K562 (cell line): ENCODE measurements at regions not wholly inside any gene's neighbourhood (a gene's known extent, or its start where the extent isn't known, plus 50 kb on each side); places are given as distances from the start of the nearest gene placed in this dataset.

ENCODE experiments used
- ATAC-seq: fragments of 200-7000 bp; cut with Tn5 transposase; 3 replicates; pipeline ENCODE4 v1.9.1; 2020; ENCODE audit warnings: moderate library complexity
- BruUV-seq: library from RNA; stranded (reverse); fragments of 400-500 nt; replicated peaks from 2 replicates; lab custom pipeline; 2021; lab: Mats Ljungman, UMichigan
- CTCF ChIA-PET: fragments of 300-600 bp; formaldehyde crosslinking; extraction: SDS; loops from one replicate; lab custom pipeline; 2021; ENCODE audit warnings: low intra/inter-chr PET ratio; lab: Yijun Ruan, JAX
- POLR2A ChIA-PET: fragments of 300-600, 350-650 bp; sonication (Branson Sonifier 250); formaldehyde crosslinking; extraction: SDS; loops from one replicate; lab custom pipeline; 2021; ENCODE audit warnings: antibody characterized with exemption, inconsistent platforms; lab: Yijun Ruan, JAX
- DNase-seq, 4 experiments: peaks; one replicate each; pipeline versions ENCODE4 v3.0.0 to v3.0.0-alpha.2; 2011 to 2018; ENCODE audit warnings: low spot score in 3 of 4, mixed read lengths in 3 of 4; ENCODE audit errors: extremely low read depth in 1 of 4
- FAIRE-seq: peaks from 2 replicates; lab custom pipeline; 2011; peaks lifted over from hg19 to GRCh38; lab: Jason Lieb, UNC
- H2AFZ ChIP-seq: 2 replicates; pipeline ENCODE4 v1.6.0; 2011; ENCODE audit warnings: low read depth, low read length, control low read depth, inconsistent platforms
- H3K27ac ChIP-seq: fragments of 200-600 bp; 3 replicates; pipeline ENCODE4 v1.8.0; 2011; ENCODE audit warnings: low read depth, mild to moderate bottlenecking, control low read depth, inconsistent platforms, low read length, moderate library complexity, mixed read lengths; ENCODE audit errors: extremely low read depth
- H3K27me3 ChIP-seq, 2 experiments: fragments of 300-600 bp in 1 of 2; 2 replicates in 1 of 2; 3 replicates in 1 of 2; pipeline versions ENCODE4 v1.6.0 to v1.8.0; 2011; ENCODE audit warnings: inconsistent platforms in 2 of 2, low read length in 2 of 2, mild to moderate bottlenecking in 1 of 2, mixed read lengths in 1 of 2, moderate library complexity in 1 of 2; ENCODE audit not compliant: control insufficient read depth in 2 of 2, insufficient read depth in 2 of 2
- H3K36me3 ChIP-seq: fragments of 300-600 bp; 3 replicates; pipeline ENCODE4 v1.8.0; 2011; ENCODE audit warnings: mild to moderate bottlenecking, low read length, inconsistent platforms; ENCODE audit not compliant: control insufficient read depth, insufficient read depth
- H3K4me1 ChIP-seq, 2 experiments: fragments of 200-600 bp in 1 of 2; replicated peaks in 1 of 2; 2 replicates in 1 of 2; 3 replicates in 1 of 2; pipeline versions ENCODE4 v1.5.1 to v1.8.0; 2011; ENCODE audit warnings: inconsistent platforms in 2 of 2, low read length in 2 of 2, mild to moderate bottlenecking in 1 of 2, mixed read lengths in 1 of 2, moderate library complexity in 1 of 2; ENCODE audit not compliant: control insufficient read depth in 2 of 2, insufficient read depth in 2 of 2
- H3K4me2 ChIP-seq: 2 replicates; pipeline ENCODE4 v1.6.1; 2011; ENCODE audit warnings: low read length, control low read depth, inconsistent platforms, mixed read lengths; ENCODE audit not compliant: insufficient read depth
- H3K4me3 ChIP-seq: fragments of 200-600 bp; sonication (generic), shearing (Covaris generic); 2 replicates; pipeline ENCODE4 v1.5.1; 2016; ENCODE audit warnings: control low read depth, inconsistent platforms
- H3K79me2 ChIP-seq: fragments of 200-600 bp; 3 replicates; pipeline ENCODE4 v1.8.0; 2011; ENCODE audit warnings: low read length, inconsistent platforms; ENCODE audit not compliant: control insufficient read depth, insufficient read depth
- H3K9ac ChIP-seq, 2 experiments: 2 replicates each; pipeline versions ENCODE4 v1.6.0 to v1.6.1; 2011; ENCODE audit warnings: low read depth in 2 of 2, low read length in 2 of 2, control low read depth in 1 of 2, inconsistent platforms in 1 of 2, mild to moderate bottlenecking in 1 of 2, mixed read lengths in 1 of 2; ENCODE audit not compliant: insufficient read depth in 1 of 2
- H3K9me1 ChIP-seq: one replicate; pipeline ENCODE4 v1.6.0; 2011; ENCODE audit warnings: inconsistent platforms, mild to moderate bottlenecking, low read length, moderate library complexity; ENCODE audit not compliant: control insufficient read depth, insufficient read depth
- H3K9me3 ChIP-seq: replicated peaks from 2 replicates; pipeline ENCODE4 v1.5.1; 2011; ENCODE audit warnings: low read depth, low read length, inconsistent platforms; ENCODE audit not compliant: control insufficient read depth, insufficient read depth
- H4K20me1 ChIP-seq: replicated peaks from 2 replicates; pipeline ENCODE4 v1.6.1; 2011; ENCODE audit warnings: low read length, inconsistent platforms, mixed read lengths; ENCODE audit not compliant: control insufficient read depth, insufficient read depth
- ASH1L ChIP-seq: fragments of 450-650 bp; IDR thresholded peaks from 2 replicates; pipeline ENCODE4 v1.6.1; 2018; ENCODE audit warnings: borderline replicate concordance, mild to moderate bottlenecking, low read depth; ENCODE audit not compliant: partially characterized antibody
- ATF3 ChIP-seq, 2 experiments: fragments of 450-650 bp in 1 of 2; sonication (generic) in 1 of 2; formaldehyde crosslinking in 1 of 2; IDR thresholded peaks in 1 of 2; conservative IDR thresholded peaks in 1 of 2; 2 replicates each; pipeline versions ENCODE4 v1.6.1 to v1.8.1; 2016 to 2023; ENCODE audit warnings: mild to moderate bottlenecking in 2 of 2, moderate library complexity in 2 of 2, inconsistent platforms in 1 of 2, missing genetic modification reagents in 1 of 2
- BACH1 ChIP-seq: fragments of 200-800 bp; sonication (Bioruptor generic); IDR thresholded peaks from 2 replicates; pipeline ENCODE4 v1.6.1; 2016; ENCODE audit warnings: missing genetic modification characterization, missing compliant biosample characterization
- CAMTA2 ChIP-seq: fragments of 250-450 bp; sonication (Bioruptor Pico); conservative IDR thresholded peaks from 2 replicates; pipeline ENCODE4 v1.5.1; 2022
- DEAF1 ChIP-seq: fragments of 450-650 bp; formaldehyde crosslinking; IDR thresholded peaks from 2 replicates; pipeline ENCODE4 v1.4.0; 2020; ENCODE audit warnings: mild to moderate bottlenecking, moderate library complexity
- DNMT1 ChIP-seq: fragments of 450-650 bp; IDR thresholded peaks from 2 replicates; pipeline ENCODE4 v1.6.1; 2016; ENCODE audit warnings: antibody characterized with exemption, mild to moderate bottlenecking
- FOXA3 ChIP-seq, 2 experiments: fragments of 450-650 bp in 1 of 2; sonication (generic) in 1 of 2; formaldehyde crosslinking; IDR thresholded peaks in 1 of 2; conservative IDR thresholded peaks in 1 of 2; 2 replicates each; pipeline versions ENCODE4 v1.4.0 to v1.8.0; 2020 to 2022; ENCODE audit warnings: mild to moderate bottlenecking in 2 of 2, missing genetic modification reagents in 1 of 2
- KLF10 ChIP-seq: fragments of 250-450 bp; sonication (Bioruptor Pico); IDR thresholded peaks from 2 replicates; pipeline ENCODE4 v1.6.1; 2021; ENCODE audit warnings: matching md5 sums
- PHTF2 ChIP-seq: fragments of 250-450 bp; sonication (Bioruptor Pico); IDR thresholded peaks from 2 replicates; pipeline ENCODE4 v1.5.0; 2021; ENCODE audit warnings: mild to moderate bottlenecking
- TRIM24 ChIP-seq, 2 experiments: fragments of 450-650 bp; IDR thresholded peaks; 2 replicates each; pipeline ENCODE4 v1.6.1; 2016
- YY1 ChIP-seq, 3 experiments: IDR thresholded peaks; 2 replicates each; pipeline ENCODE4 v1.6.1; 2011; ENCODE audit warnings: low read length in 2 of 3, mild to moderate bottlenecking in 2 of 3, moderate library complexity in 2 of 3, borderline replicate concordance in 1 of 3, control low read depth in 1 of 3, low read depth in 1 of 3; ENCODE audit not compliant: insufficient read depth in 3 of 3, insufficient replicate concordance in 2 of 3, control insufficient read depth in 1 of 3, insufficient read length in 1 of 3; ENCODE audit errors: extremely low read depth in 1 of 3
- ZNF124 ChIP-seq: sonication (generic); formaldehyde crosslinking; IDR thresholded peaks from 2 replicates; pipeline ENCODE4 v1.8.1; 2022; ENCODE audit warnings: missing genetic modification reagents
- ZNF239 ChIP-seq: fragments of 250-450 bp; sonication (Bioruptor Pico); IDR thresholded peaks from 2 replicates; pipeline ENCODE4 v1.4.0; 2020; ENCODE audit warnings: mild to moderate bottlenecking
- ZNF277 ChIP-seq: fragments of 250-450 bp; sonication (Bioruptor Pico); IDR thresholded peaks from 2 replicates; pipeline ENCODE4 v1.8.0; 2022; ENCODE audit warnings: inconsistent platforms, mild to moderate bottlenecking, moderate library complexity, borderline replicate concordance
- ZNF589 ChIP-seq: fragments of 200-800 bp; sonication (Bioruptor generic); IDR thresholded peaks from 2 replicates; pipeline ENCODE4 v1.6.1; 2016; ENCODE audit warnings: low read depth, missing genetic modification characterization, missing compliant biosample characterization
- WGBS: fragments of 100-300 bp; shearing (Covaris generic); methylation state at CpG from one replicate; pipeline ENCODE4 v1.1.6; 2016; ENCODE audit warnings: low coverage, mixed read lengths; ENCODE audit not compliant: insufficient coverage; ENCODE audit errors: missing lambda C conversion rate; 5-methylcytosine and 5-hydroxymethylcytosine counted together
- in situ Hi-C: fragments of 300-500 bp; cut with MboI; formaldehyde crosslinking; loops from 4 replicates; pipeline ENCODE4 v1.15.0; 2018; ENCODE audit warnings: inconsistent platforms, mixed read lengths
- intact Hi-C: fragments of 100-400 bp; cut with micrococcal nuclease; formaldehyde crosslinking; loops from 2 replicates; pipeline ENCODE4 v1.14.2; 2022

- H4K20me1 ChIP-seq, result peaks cover 3% of the 10 kb centered on the region; the same call in 1 of the 2 replicates
- DNase-seq (no peak), ATAC-seq (no peak), FAIRE-seq (no peak)
- H3K36me3 ChIP-seq, result no peaks in the 10 kb centered on the region
- no peak overlapping the region for H2AFZ ChIP-seq
- H3K4me2 ChIP-seq, result no peak overlapping the region
- ChIA-PET POLR2A (interaction anchor here (0.5 to 0.8 kb wide), 2 partner anchors 9 to 17 kb away, joined by 3 to 4 read pairs; no protein-coding TSS in a partner anchor), CTCF (no interaction called here)
- H3K9me1 ChIP-seq, result no peaks in the 10 kb centered on the region
- BruUV-seq, result no TSS peak
- 0% methylated on average over 10 of the region's 18 CpGs for WGBS
- no peaks in the 10 kb centered on the region for H3K79me2 ChIP-seq
- no peak overlapping the region for H3K4me3 ChIP-seq
- no peak overlapping the region for H3K9ac ChIP-seq
- H3K27me3 ChIP-seq, result peaks cover 0 to 44% of the 10 kb centered on the region in 2 experiments; a peak in 2 of 5 replicates
- in situ Hi-C loops (no loop called here), intact Hi-C loops (no loop called here)
- H3K9me3 ChIP-seq, result no peaks in the 10 kb centered on the region
- H3K4me1 ChIP-seq, result no peaks in the 10 kb centered on the region
- H3K27ac ChIP-seq, result no peak overlapping the region
- no peak for TF ChIP-seq ATF3 (IDR thresholded peaks at IDR 0.05)
- TF ChIP-seq ATF3 (CRISPR knock-in tag; conservative IDR thresholded peaks at IDR 0.05), result no peak
- no peak for TF ChIP-seq TRIM24 (IDR thresholded peaks at IDR 0.05)
- no peak for TF ChIP-seq YY1 (IDR thresholded peaks at IDR 0.05; ENCODE audit: borderline replicate concordance in 1 of 3, control insufficient read depth in 1 of 3, extremely low read depth in 1 of 3, insufficient read depth in 3 of 3, insufficient read length in 1 of 3, insufficient replicate concordance in 2 of 3, low read depth in 1 of 3, low read length in 2 of 3)
- TF ChIP-seq PHTF2 (CRISPR knock-in tag), result no peak
- no peak for TF ChIP-seq ZNF124
- TF ChIP-seq BACH1 (tag), result no peak
- no peak for TF ChIP-seq DNMT1
- no peak for TF ChIP-seq DEAF1
- no peak for TF ChIP-seq KLF10 (CRISPR knock-in tag)
- no peak for TF ChIP-seq ZNF589 (CRISPR knock-in tag)
- TF ChIP-seq FOXA3 (CRISPR knock-in tag; conservative IDR thresholded peaks at IDR 0.05 in 1 of 2, IDR thresholded peaks at IDR 0.05 in 1 of 2), result no peak
- TF ChIP-seq ZNF277 (CRISPR knock-in tag), result no peak
- TF ChIP-seq CAMTA2 (CRISPR knock-in tag), result no peak
- no peak for TF ChIP-seq ASH1L
- no peak for TF ChIP-seq ZNF239 (CRISPR knock-in tag)
These were observed 138.8 kb upstream of the PRR20G start for GRCh38 chr3:127426444-127427153.
